GM18499 (cell line): ENCODE measurements at regions not wholly inside any gene's neighbourhood (a gene's known extent, or its start where the extent isn't known, plus 50 kb on each side); places are given as distances from the start of the nearest gene placed in this dataset.
"Not testable (repeated sequence)": the region's sequence is repeated elsewhere in the genome, so short reads cannot be mapped to it uniquely, and the experiment has no call there.

Source experiments
- ATAC-seq: cut with Tn5 transposase; IDR thresholded peaks from one replicate; pipeline ENCODE4 v1.9.1; 2021; ENCODE audit warnings: moderate number of reproducible peaks; ENCODE audit not compliant: insufficient read depth, unreplicated experiment

- no peak for ATAC-seq
Measured at GRCh38 chr14:54230645-54231044, 166.2 kb upstream of the CDKN3 start.

GRCh38 chr14:54232735-54233134 is 164.1 kb upstream of the CDKN3 start:
- ATAC-seq, result no peak

DNA sequence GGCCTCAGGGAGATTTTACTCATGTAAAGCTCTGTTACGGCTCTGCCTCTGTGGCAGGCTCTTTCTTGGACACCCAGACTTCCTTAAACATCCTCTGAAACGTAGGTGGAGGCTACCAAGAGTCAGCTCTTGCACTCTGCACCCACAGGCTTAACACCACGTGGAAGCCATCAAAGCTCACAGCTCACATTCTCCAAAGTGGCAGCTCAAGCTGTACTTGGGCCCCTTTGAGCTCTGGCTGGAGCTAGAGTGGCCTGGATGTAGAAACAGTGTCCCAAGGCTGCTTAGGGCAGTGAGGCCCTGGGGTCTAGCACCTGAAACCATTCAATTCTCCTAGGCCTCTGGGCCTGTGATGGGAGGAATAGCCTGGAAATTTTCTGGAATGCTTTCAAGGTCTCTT is 155.3 kb upstream of the CDKN3 start:
- no peak for ATAC-seq

DNA sequence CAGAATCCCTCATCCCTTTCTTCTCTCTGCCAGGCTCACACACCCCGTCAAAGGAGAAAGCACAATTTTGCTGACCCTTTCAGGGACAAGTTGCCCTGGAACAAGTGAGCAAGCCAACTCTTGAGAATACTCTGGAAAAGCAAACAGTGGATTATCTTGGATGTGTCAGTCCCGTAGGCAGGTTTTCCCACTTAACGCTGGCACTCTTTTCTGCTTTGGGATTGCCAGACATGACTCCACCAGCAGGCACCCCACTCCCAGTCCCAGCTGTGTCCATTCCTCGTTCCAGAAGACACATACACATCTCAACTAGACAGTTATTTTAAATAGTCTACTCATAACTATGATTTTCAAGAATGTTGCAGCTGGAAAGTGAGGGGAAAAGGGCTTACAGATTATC is 145.5 kb upstream of the CDKN3 start:
- no peak for ATAC-seq

GRCh38 chr14:54252072-54252730 is 144.6 kb upstream of the CDKN3 start:
- no peak for ATAC-seq

DNA sequence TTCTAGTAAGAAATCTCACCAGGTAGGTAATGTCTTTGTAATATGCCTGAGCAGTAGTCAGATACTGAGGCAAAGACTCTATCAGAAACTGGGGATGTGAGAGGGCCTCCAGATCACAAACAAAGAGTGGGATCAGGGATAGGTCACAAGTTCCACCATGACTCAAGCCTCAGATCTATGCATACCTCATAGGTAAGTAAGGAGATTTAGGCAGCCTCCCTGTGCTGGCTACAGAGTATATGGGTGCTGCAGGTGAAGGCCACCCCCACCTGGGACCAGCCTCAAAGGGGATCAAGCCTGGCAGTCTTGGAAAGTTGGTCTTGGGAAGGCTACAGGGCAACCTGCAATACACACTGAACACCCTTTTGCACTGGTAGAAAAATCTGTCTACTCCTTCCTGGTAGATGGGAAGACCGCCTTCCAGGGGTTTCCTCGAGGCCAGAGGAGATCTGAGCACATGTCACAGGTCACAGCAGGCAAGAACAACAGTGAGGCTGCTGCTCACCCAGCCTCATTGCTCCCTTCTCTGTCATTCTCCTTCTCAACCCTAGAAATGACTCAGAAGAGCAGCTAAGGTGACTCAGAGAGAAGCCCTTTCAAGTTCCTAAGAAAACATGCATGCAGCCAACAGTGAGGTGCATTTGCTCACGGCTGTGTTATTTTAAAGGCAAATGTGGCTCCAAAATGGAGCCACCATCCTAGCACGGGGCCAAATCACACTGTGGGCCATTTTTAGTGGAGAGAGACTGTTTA is 143.4 kb upstream of the CDKN3 start:
- no peak for ATAC-seq

DNA sequence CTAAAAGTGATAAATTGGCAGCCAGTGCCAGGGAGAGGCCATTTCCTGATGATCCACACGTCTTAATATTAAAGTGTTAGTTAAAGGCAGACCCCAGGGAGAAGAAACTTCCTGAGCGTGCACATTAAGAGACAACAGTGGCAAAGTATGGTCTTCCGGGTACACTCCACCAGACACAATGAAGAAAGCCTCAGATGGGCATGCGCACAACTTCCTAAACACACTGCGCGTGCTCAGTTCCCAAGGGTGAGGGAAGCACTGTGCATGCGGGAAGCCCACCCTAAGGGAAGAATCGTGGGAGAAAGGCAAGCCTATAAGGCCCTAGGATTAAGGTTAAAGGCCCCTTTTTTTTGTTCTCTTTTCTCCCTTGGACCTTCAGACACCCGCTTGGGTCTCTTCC is 140.7 kb upstream of the CDKN3 start:
- no peak for ATAC-seq

- no peak for ATAC-seq
Measured at GRCh38 chr14:54257424-54257823, 139.4 kb upstream of the CDKN3 start.

- no peak for ATAC-seq
Measured at GRCh38 chr14:54258382-54258781, 138.4 kb upstream of the CDKN3 start.

DNA sequence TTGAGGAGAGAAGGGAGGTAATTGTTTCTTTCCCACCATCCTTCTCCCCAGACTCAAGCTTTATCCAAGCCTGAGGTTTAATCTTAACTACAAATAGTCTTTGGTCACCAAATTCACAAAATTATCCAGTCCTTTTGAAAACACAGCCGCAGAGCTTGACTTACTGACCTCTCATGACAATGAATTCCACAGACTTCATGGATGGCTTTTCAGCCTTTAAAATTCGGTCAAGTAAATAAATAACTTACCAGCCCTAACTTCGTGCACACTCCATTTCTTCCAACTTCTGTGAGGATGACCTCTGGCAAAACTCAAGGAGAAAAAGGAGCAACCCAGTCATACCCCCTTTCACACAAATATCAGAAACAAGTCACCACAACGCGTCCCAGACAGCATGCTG is 137.0 kb upstream of the CDKN3 start:
- no peak for ATAC-seq

DNA sequence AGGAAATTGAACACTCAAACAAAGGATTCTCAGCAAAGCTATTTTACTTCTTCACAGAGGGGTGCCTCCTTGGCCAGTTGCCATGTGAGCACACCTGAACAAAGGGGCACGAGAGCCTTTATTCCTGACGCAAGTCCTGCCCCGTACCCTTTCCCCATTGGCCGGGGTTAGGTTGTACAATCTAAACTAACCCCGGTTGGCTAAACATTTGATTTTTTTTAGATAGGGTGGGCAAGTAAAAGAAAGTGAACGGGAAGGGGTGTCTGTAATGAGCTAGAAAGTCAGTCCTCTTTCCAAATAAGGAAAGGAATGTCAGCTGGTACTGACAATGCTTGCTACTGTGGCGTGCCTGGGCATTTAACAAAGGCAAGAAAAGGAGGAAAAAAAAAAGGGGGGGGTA is 135.5 kb upstream of the CDKN3 start:
- ATAC-seq, result no peak

DNA sequence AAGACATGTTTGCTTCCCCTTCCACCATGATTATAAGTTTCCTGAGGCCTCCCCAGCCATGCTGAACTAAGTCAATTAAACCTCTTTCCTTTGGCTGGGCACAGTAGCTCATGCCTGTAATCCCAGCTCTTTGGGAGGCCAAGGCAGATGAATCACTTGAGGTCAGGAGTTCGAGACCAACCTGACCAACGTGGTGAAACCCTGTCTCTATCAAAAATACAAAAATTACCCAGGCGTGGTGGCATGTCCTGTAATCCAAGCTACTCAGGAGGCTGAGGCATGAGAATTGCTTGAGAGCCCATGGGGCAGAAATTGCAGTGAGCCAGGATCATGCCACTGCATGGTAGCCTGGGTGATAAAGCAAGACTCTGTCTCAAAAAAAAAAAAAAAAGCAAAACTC is 130.2 kb upstream of the CDKN3 start:
- ATAC-seq, result not testable (repeated sequence)

- ATAC-seq, result peak; percentile 78
Measured at GRCh38 chr14:54267172-54267571, 129.6 kb upstream of the CDKN3 start.

DNA sequence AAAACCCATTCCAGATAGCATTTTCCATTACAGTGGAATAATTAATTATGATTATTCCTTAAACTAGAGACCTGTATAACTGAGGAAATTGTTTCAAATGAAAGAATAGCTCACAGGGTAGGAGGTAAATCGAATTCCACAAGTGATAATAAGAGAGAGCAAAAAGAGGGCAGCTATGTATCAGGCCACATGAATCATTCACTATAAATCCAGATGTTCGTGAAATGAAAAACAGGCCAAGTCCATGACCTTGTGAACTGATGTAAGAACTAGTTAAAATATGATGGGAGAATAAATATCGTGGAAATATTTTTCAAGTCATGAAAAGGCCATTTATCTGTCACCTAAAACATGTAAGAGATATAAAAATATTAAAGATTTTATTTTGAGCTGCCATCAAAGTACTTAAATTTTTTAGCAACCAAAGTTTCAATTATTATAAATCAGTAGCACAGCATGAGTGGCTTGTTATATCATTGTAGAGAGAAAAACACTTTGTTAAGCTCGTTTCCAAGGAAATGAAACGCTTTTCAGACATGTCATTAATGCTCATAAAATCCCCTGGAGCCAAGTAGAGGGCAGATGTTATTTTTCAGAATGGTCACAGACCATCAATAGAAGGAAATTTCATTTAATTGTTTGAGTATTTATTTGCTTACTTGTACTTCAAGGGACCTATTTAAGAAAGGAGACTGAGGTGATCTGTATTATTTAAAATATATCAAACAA is 120.6 kb upstream of the CDKN3 start:
- no peak for ATAC-seq

- ATAC-seq, result no peak
Measured at GRCh38 chr14:54278087-54278486, 118.7 kb upstream of the CDKN3 start.

DNA sequence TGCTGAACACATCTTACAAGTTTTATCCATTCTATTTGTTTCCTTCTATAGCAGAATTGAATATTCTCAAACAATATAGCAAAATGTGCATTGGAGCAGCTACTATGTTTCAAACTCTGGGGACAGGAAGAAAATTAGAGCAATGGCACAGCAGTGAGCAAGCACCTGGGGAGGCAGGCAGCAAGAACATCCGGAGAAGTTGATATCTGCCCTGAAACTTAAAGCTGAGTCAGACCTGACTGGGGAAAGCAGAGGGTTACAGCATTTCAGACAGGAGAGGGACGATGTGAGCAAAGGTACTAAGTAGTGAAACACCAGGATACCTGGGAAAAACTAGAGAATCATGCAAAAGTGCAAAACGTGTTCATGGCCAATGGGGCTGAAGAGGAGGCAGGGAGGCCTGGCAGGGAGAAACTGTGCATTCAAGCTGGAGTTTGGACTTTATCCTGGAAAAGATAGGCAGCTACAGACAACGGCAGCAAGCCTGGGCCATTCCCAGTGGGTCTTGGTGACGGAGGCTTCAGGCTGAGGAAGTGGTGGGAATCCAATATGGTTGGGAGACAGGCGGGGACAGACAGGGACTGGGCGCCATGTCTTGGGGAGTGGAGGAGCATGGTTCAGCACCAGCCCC is 118.0 kb upstream of the CDKN3 start:
- ATAC-seq, result no peak

GRCh38 chr14:54282849-54283248 is 114.0 kb upstream of the CDKN3 start:
- ATAC-seq, result no peak

DNA sequence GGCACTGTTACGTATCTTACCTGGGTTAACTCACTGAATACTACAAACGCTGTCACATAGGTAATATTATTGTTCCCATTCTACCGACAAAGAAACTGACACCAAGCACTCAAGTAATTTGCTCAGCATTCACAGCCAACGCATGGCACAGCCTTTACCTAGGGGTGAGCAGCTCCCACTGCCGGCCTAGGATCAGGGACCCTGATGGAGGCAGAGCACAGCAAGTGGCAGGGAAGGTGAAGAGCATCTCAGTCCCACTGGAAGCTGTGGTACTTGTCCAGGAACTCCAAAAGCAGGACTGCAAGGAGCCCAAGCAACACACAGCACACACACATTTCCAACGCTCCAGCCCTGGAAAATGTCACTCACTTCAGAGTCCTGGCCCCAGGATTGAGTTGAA is 111.8 kb upstream of the CDKN3 start:
- no peak for ATAC-seq

- no peak for ATAC-seq
Measured at GRCh38 chr14:54291491-54292191, 105.2 kb upstream of the CDKN3 start.

GRCh38 chr14:54294802-54295201 is 102.0 kb upstream of the CDKN3 start:
- ATAC-seq, result no peak
